ENCODE measurements at regions not wholly inside any gene's neighbourhood (a gene's known extent, or its start where the extent isn't known, plus 50 kb on each side); places are given as distances from the start of the nearest gene placed in this dataset.

DNA sequence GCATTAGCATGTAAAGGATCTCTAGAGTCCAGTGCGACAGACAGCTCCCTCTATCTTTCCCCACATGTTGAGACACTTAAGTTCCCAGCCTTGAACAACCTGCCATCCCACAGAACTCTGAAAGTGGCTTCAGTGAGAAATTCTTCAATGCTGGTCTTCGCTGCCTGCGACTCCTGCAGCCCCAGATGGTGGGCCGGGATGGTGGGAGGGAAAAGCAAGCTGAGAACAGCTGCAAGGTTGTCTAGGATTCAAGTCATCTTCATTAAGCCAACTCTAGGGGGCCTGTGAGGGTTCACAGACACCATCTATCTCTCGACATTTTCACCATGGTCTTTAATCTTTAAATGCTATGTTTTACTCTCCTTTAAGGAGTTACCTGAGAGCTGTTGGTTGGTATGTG lies 185.5 kb upstream of the C1orf174 start:
- no peak for DNase-seq (ENCODE audit: extremely low read depth in 1 of 2, low read depth in 1 of 2)

DNA sequence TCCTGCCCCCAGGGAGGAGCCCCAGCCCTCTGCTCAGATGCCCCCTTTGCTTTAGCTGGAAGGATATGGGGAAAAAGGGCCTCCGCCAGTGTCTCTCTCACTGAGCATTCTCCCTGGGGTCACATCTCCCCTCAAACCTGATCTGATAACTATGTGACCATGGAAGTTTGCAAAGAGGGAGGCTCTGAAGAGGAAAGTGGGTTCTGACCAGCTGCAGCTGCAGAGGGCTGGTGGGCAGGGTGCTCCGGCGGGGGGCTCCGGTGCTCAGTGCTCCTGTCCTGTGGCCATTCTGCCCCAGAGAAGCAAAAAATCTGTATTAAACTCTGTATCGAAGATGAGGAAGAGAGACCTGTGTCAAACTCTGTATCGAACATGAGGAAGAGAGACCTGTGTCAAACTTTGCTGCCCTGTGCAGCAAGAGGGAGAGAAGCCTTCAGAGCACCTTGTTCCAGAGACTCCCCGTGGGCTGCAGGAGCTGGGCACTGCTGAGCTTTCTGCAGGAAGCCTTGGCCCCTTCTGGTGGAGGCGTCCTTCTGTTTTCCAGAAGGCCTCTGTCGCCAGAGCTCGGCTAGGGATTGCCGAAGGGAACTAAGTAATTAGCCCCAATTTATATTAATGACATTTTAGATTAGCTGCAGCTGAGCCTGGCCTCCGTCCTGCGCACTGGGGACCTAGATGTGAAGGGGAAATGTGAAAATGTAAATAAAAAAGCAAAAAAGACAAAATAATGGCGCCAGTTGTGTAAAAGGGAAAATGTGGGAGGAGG lies 186.2 kb upstream of the C1orf174 start:
- DNase-seq (ENCODE audit: extremely low read depth in 1 of 2, low read depth in 1 of 2): no peak

GRCh38 chr1:4086921-4087320 lies 186.8 kb upstream of the C1orf174 start:
- no peak for DNase-seq (ENCODE audit: extremely low read depth in 1 of 2, low read depth in 1 of 2)

DNA sequence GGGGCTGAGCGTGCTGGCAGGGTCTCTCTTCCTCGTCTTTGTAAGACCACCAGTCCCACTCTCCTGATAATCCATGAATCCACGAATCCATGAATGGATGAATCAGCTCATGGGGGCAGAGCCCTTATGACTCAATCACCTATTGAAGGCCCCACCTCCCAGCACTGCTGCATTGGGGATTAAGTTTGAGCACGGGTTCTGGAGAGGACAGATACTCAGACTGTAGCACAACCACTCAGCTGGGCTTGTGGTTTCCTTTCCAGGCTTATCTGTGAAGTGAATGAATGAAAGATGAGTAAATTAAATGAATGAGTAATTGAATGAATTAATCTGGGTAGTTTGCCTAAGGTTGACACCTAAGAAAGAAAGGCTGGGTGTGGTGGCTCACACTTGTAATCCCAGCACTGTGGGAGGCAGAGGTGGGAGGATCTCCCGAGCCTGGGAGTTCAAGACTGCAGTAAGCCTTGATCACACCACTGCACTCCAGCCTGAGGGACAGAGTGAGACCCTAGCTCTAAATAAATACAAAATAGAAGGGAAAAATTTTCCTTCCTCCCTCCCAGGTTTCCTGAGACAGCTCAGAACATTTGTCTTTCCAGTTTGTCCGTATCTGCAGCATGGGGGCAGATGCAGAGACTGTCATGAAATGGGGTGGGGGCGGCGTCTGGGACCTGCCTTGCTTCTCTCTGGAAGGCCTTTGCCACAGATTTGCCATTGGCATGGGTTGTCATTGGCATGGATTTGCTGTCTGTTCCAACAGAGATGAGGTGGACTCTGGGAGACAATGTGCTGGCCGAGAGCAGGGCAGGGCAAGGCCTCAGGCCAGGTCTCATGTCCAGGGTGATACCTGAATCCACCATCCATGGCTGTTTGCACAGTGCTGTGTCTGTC lies 187.7 kb upstream of the C1orf174 start:
- DNase-seq (ENCODE audit: extremely low read depth in 1 of 2, low read depth in 1 of 2): peak in 1 of 2 donors; percentile 26

- no peak for DNase-seq (ENCODE audit: extremely low read depth in 1 of 2, low read depth in 1 of 2)
These were observed 188.6 kb upstream of the C1orf174 start for GRCh38 chr1:4088676-4089075.

GRCh38 chr1:4089421-4090175 lies 189.5 kb upstream of the C1orf174 start:
- no peak for DNase-seq (ENCODE audit: extremely low read depth in 1 of 2, low read depth in 1 of 2)

DNA sequence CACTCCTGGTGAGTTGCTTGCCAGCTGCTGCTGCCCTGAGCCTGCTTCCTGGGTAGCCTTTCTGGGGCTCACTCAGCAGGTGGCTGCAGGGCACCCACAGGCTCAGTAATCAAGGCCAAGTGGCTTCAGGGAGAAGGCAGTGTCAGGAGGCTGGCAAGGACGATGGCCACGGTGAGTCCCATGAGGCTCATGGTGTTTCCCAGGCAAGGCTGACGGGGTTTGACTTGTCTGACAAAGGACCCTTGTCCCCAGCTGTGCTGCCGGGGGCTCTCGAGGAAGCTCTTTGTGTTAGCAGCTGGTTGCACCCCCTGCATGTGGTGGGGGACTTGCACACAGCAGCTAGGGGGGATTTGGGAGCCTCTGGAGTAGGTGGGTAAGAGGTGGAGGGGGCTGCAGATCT lies 190.5 kb upstream of the C1orf174 start:
- no peak for DNase-seq (ENCODE audit: extremely low read depth in 1 of 2, low read depth in 1 of 2)

DNA sequence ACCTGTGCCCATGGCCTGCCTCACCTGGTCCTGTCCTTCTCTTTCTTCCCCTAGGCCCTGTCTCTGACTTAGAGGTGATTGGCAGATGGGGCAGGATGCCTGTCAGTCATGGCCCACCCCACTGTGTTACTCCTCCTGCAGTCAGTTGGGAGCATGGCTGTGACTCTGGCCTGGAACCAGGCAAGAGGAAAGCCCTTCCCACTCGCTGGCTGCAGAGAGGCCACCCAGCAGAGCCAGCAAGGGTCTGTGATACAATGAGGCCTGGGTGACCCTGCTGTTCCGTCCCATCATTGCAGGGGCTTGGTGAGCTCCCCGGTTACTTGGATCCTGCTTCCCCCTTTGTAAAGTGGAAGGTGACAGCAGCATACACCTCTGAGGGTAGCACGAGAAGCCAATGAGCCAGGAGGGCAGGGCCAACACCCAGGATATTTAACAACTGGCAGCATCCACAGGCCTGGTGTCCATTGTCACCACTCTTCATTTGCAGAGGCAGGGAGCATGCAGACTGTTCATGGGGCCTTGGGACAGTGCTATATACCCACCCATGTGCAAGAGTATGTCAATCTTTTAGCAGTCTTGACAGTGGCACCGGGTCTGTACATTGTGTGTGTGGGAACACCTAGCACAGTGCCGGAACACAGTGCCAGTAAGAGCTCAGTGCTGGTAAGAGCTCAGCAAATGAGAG lies 191.0 kb upstream of the C1orf174 start:
- no peak for DNase-seq (ENCODE audit: extremely low read depth in 1 of 2, low read depth in 1 of 2)

DNA sequence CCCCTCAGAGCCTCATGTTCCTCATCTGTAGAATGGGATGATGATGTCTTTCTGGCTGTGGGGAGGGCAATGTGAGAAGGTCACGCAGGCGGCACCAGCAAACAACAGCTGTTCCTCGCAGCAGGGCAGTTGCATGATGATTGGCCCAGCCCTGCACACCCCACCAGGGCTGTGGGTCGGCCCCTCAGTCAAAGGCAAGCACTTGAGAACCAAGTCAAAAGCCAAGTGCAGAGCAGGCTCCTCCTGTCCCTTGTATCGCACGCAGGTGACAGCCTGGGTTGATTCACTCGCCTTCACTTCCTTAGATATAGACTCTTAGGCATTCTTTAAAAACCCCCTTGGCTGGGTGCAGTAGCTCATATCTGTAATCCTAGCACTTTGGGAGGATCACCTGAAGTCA lies 191.9 kb upstream of the C1orf174 start:
- DNase-seq (ENCODE audit: extremely low read depth in 1 of 2, low read depth in 1 of 2): no peak

DNA sequence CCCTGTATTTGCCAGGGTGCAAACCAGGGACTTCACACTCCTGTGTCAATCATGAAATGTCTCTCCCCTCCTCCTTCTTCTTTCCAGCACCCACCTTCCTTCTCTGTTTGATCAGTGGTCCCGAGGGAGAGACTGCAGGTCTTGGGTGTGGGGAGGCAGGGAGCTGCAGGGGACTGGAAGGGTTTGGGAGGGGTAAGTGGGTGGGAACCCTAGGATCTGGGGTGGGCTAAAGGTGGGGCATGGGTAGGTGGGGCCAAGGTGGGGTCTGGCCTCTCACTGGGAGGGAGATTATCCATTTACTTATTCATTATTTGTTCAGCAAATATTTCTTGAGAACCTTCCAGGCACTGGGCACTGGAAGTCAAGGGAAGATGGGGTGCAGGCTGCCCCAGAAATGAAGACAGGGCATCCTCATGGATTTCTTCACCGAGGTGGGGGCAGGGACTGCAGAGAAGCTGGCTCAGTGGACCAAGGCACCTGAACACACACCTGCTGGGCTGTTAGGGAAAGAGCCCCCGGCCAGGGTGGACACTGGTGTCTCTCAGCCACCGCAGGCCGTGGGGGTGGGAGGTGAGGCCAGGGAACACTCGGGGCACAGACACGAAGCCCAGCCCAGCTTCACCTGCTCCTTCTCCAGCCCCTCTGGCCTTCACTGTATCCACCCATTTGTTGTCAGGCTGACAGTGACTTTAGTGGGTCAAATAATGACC lies 193.9 kb upstream of the C1orf174 start:
- no peak for DNase-seq (ENCODE audit: extremely low read depth in 1 of 2, low read depth in 1 of 2)

DNA sequence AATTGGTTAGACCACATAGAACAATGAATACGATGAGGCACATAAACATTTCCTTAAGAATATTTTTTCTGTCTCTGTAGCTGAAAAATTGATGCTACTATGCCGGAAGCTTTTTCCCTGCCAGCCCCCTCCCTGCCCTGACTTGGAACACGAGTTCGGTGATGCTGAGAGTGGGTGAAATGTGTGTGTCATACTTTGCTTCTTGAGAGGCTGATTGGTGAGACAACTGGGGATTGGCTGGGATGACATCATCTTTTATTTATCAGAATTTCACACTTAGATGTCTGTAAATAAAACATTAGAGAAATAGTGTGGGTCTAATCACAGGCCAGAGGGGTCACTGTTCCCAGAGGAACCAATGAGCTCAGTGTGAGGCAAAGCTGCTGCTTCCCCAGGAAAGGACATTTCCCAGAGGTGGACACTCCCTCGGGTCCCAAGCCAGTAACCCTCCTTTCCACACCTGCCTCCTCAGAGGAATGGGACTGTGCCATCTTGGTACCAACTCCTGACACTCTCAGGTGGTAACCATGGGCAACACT lies 195.4 kb upstream of the C1orf174 start:
- DNase-seq (ENCODE audit: extremely low read depth in 1 of 2, low read depth in 1 of 2): no peak

DNA sequence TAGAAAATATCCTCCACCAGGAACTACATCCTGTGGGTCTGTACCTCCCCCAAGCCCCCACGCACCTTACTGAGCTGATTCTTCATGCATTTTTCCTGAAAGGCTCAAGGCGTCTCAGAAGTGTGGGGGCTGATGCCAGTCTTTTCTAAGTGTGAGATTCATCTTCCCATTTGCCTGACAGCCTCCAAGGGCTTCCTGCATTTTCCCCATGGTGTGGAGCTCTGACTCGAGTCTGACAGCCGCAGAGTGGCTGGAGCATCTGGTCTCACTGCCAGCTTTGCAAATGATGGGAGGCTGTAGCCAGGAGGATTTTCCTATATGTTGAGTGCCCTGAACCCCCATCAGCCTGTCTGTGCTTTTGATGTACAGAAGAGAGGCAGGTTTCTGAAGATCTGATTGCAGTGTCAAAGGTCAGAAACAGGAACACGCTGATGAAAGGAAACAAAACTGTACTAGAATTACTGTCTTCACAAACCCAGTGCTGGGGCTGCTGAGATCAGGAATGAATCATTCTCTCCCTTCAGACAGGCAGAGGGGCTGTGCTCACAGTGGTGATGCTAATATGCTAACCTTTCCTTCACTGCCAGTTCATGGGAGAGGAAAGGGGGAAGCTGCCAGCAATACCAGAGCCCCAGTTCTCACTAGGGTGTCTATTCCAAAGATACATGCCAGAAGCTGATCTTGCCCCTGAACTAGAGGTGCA lies 201.5 kb upstream of the C1orf174 start:
- DNase-seq (ENCODE audit: extremely low read depth in 1 of 2, low read depth in 1 of 2): no peak

DNA sequence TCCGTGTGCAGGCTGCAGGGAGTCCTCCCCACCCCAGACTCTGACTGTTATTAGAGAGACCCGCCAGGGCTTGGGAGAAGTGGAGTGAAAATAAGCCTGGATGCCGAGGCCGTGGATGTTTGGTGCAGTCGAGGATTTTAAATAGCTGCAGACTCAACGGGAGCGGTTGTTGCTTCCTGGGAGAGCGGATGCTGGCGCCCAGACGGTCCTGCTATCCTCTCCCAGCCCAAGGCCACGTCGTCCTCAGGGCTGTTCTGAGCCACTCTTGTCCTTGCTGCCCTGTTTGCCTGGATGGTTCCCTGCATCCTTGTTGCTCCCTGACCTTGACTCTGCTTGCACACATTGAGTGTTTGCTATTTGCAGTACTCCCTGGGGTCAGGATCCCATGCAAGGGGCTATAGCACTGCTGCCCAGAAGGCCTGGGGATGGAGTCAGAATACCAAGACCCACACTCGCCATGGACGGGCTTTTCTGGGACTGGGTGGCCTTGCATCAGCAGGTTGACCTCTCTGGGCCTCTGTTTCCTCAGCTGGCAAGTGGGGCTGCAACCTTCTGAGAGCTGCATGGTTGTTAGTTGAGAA lies 205.3 kb upstream of the C1orf174 start:
- no peak for DNase-seq (ENCODE audit: extremely low read depth in 1 of 2, low read depth in 1 of 2)

DNA sequence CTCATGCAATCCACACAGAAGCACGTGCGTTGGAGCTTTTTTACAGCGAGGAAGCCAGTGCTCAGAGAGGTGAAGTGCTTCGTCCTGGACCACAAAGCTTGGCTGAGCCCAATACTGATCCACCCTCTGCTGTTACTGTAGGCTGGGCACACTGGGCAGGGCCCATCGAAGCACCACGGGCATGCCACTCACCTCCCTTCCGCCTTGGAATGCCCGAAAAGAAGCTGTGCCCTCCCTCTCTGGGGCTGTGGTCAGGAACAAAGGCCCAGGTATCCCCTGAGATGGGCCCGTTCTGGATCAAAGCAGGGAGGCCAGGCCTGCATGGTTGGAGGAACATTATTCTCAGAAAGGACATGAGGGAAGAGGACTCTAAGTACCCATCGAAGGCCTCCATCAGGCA lies 206.7 kb upstream of the C1orf174 start:
- DNase-seq (ENCODE audit: extremely low read depth in 1 of 2, low read depth in 1 of 2): no peak

DNA sequence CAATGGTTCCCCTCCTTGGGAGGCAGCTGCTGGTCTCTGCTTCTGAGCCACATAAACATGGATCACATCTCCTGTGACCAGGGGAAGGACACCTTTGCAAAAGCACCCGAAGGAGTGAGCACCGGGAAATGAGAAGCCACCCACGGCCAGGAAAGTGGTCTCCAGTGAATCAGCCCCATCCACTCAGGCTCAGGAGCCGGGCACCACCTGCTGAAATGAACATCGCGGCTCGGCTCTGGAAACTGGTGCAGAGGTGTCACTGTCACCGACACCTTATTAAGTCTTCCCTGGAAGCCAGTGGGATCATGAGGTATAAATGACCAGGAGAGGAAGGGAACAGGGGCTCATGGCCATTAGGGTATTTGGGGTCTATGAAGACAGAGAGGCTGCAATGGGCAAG lies 207.2 kb upstream of the C1orf174 start:
- DNase-seq (ENCODE audit: extremely low read depth in 1 of 2, low read depth in 1 of 2): no peak

- DNase-seq (ENCODE audit: extremely low read depth in 1 of 2, low read depth in 1 of 2): no peak
These were observed 208.3 kb upstream of the C1orf174 start for GRCh38 chr1:4108331-4108730.

DNA sequence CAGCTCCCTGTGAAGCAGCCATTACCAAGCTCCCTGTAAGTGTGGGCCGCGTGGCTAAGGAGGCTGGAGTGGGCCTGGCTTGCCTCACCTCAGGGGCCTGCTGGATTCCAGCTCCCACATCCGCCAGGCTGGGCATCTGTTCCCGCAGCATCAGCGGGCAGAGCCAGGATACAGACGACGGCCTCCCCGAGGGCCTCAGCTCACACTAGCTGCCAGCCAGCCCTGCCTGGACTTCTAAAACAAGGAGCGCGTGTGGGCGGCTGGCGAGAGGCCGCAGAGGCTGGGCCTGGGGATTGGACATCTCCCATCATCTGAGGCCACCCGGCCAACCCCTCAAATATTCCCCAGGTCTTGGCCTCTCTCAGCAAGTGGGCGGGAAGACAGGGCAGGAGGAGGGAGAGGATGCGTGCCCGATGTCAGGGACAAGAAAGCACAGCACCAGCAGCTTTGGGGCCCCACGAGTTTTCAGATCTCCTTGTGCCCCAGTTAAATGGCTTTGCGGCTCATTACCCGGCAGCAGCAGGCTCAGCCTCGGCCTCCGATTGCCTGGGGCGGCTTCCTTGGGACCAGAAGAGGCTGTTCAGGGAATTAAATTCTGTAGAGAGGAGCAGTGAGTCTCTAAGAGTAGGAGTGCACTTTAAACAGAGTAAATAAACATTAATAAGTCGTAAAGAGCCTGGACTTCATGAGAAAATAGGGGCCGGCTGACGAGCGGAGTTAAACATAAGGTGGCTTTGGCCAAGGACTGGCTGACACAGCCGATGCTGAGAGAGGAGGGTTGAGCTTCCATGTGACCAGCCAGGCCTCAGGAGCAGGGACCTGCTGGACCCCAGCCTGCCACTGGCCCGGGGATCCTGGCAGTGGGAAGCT lies 208.9 kb upstream of the C1orf174 start:
- no peak for DNase-seq (ENCODE audit: extremely low read depth in 1 of 2, low read depth in 1 of 2)

DNA sequence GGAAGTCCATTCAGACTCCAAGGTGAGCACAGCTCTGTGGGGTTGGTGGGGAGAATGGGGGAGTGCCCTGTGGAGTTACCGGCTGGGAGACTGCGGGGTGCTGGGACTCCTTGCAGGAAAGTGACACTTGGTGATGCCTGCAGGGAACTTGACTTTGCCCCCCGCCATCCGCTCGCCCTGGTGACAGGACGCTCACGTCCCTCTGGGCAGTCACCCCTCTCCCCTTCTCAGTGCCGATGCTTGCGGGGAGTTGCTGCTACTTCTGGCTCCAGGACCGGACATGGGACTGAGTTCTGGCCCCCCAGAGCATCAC lies 209.5 kb upstream of the C1orf174 start:
- DNase-seq (ENCODE audit: extremely low read depth in 1 of 2, low read depth in 1 of 2): no peak

Data from stimulated activated CD8-positive, alpha-beta memory T cell treated with anti-CD3 and anti-CD28 coated beads, Interleukin-7, amount 100 ng/mL, for 48 hours (primary cell).